ENCODE measurements at regions not wholly inside any gene's neighbourhood (a gene's known extent, or its start where the extent isn't known, plus 50 kb on each side); places are given as distances from the start of the nearest gene placed in this dataset.

GRCh38 chr6:119591235-119591634 lies 241.7 kb upstream of the MAN1A1 start:
- Mint-ChIP-seq H3K4me1 (peaks cover 13% of the 10 kb centered on the region), H3K27ac (no peak overlapping the region), H3K36me3 (ENCODE audit: low read depth) (no peaks in the 10 kb centered on the region), H3K27me3 (ENCODE audit: insufficient read depth, low read depth, poor library complexity) (peaks cover 4% of the 10 kb centered on the region), H3K9me3 (0 out of 3 replicates have a peak, but pooled peaks cover 3% of the 10 kb centered on the region), H3K4me3 (no peak overlapping the region)
- peaks cover 4% of the 10 kb centered on the region; the same call in 1 of the 2 replicates for H3K4me1 ChIP-seq (ENCODE audit: insufficient read depth)
- TF ChIP-seq NANOG (IDR thresholded peaks at IDR 0.05; ENCODE audit: borderline replicate concordance) (no peak), ZNF331 (CRISPR knock-in tag; IDR thresholded peaks at IDR 0.05; ENCODE audit: low read depth) (no peak)
- TF ChIP-seq, protein P1, sequence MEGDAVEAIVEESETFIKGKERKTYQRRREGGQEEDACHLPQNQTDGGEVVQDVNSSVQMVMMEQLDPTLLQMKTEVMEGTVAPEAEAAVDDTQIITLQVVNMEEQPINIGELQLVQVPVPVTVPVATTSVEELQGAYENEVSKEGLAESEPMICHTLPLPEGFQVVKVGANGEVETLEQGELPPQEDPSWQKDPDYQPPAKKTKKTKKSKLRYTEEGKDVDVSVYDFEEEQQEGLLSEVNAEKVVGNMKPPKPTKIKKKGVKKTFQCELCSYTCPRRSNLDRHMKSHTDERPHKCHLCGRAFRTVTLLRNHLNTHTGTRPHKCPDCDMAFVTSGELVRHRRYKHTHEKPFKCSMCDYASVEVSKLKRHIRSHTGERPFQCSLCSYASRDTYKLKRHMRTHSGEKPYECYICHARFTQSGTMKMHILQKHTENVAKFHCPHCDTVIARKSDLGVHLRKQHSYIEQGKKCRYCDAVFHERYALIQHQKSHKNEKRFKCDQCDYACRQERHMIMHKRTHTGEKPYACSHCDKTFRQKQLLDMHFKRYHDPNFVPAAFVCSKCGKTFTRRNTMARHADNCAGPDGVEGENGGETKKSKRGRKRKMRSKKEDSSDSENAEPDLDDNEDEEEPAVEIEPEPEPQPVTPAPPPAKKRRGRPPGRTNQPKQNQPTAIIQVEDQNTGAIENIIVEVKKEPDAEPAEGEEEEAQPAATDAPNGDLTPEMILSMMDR (conservative IDR thresholded peaks at IDR 0.05; ENCODE audit: low read depth in 2 of 2): no peak
- TF ChIP-seq, protein P2, sequence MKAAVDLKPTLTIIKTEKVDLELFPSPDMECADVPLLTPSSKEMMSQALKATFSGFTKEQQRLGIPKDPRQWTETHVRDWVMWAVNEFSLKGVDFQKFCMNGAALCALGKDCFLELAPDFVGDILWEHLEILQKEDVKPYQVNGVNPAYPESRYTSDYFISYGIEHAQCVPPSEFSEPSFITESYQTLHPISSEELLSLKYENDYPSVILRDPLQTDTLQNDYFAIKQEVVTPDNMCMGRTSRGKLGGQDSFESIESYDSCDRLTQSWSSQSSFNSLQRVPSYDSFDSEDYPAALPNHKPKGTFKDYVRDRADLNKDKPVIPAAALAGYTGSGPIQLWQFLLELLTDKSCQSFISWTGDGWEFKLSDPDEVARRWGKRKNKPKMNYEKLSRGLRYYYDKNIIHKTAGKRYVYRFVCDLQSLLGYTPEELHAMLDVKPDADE (IDR thresholded peaks at IDR 0.05): no peak
- ATAC-seq: no peak
- no peaks in the 10 kb centered on the region for H3F3A ChIP-seq (replicated peaks; ENCODE audit: low read depth)
- H3K4me3 ChIP-seq: no peak overlapping the region
- H3K79me2 ChIP-seq (replicated peaks; ENCODE audit: insufficient read depth): no peaks in the 10 kb centered on the region
- no peaks in the 10 kb centered on the region for H4K20me1 ChIP-seq (replicated peaks; ENCODE audit: insufficient read depth)
- no peak overlapping the region for H2AFZ ChIP-seq
- H3K4me2 ChIP-seq: no peak overlapping the region
- no peak for DNase-seq (ENCODE audit: low spot score)
- H3K27me3 ChIP-seq (ENCODE audit: insufficient read depth): no peaks in the 10 kb centered on the region
- no peak overlapping the region for H3K27ac ChIP-seq (ENCODE audit: low read depth)
- no peaks in the 10 kb centered on the region for H3K36me3 ChIP-seq (ENCODE audit: insufficient read depth)
- H3K9me2 ChIP-seq (ENCODE audit: insufficient read depth): no peaks in the 10 kb centered on the region

GRCh38 chr6:119590066-119590465 lies 240.5 kb upstream of the MAN1A1 start:
- H3K4me2 ChIP-seq: no peak overlapping the region
- H3K27ac ChIP-seq (ENCODE audit: low read depth): no peak overlapping the region
- ATAC-seq: no peak
- no peaks in the 10 kb centered on the region for H3K36me3 ChIP-seq (ENCODE audit: insufficient read depth)
- Mint-ChIP-seq H3K4me1 (peaks cover 13% of the 10 kb centered on the region), H3K27me3 (ENCODE audit: insufficient read depth, low read depth, poor library complexity) (peaks cover 4% of the 10 kb centered on the region), H3K36me3 (ENCODE audit: low read depth) (no peaks in the 10 kb centered on the region), H3K27ac (no peak overlapping the region), H3K4me3 (no peak overlapping the region), H3K9me3 (no peaks in the 10 kb centered on the region)
- no peaks in the 10 kb centered on the region for H3K79me2 ChIP-seq (replicated peaks; ENCODE audit: insufficient read depth)
- no peaks in the 10 kb centered on the region for H3K9me2 ChIP-seq (ENCODE audit: insufficient read depth)
- peak overlapping the region; percentile 53; the same call in 1 of the 2 replicates for H2AFZ ChIP-seq
- no peak for DNase-seq (ENCODE audit: low spot score)
- no peak overlapping the region for H3K4me3 ChIP-seq
- no peaks in the 10 kb centered on the region for H3K27me3 ChIP-seq (ENCODE audit: insufficient read depth)
- H4K20me1 ChIP-seq (replicated peaks; ENCODE audit: insufficient read depth): no peaks in the 10 kb centered on the region
- peaks cover 4% of the 10 kb centered on the region; the same call in 1 of the 2 replicates for H3K4me1 ChIP-seq (ENCODE audit: insufficient read depth)
- H3F3A ChIP-seq (replicated peaks; ENCODE audit: low read depth): no peaks in the 10 kb centered on the region
- TF ChIP-seq, protein P1 (conservative IDR thresholded peaks at IDR 0.05; ENCODE audit: low read depth in 2 of 2): no peak
- TF ChIP-seq CREB1 (CRISPR knock-in tag; IDR thresholded peaks at IDR 0.05; ENCODE audit: low read depth) (no peak), ZNF114 (CRISPR knock-in tag; IDR thresholded peaks at IDR 0.05) (no peak), EZH2 (IDR thresholded peaks at IDR 0.05; ENCODE audit: low read depth, unreplicated experiment) (no peak), NANOG (IDR thresholded peaks at IDR 0.05; ENCODE audit: borderline replicate concordance) (no peak), EZH2phosphoT487 (IDR thresholded peaks at IDR 0.05; ENCODE audit: unreplicated experiment) (no peak), POLR2AphosphoS5 (IDR thresholded peaks at IDR 0.05; ENCODE audit: low read depth) (no peak), JUNB (IDR thresholded peaks at IDR 0.05; ENCODE audit: unreplicated experiment) (no peak), STAT1 (IDR thresholded peaks at IDR 0.05; ENCODE audit: unreplicated experiment) (no peak), ZNF331 (CRISPR knock-in tag; IDR thresholded peaks at IDR 0.05; ENCODE audit: low read depth) (no peak)
- TF ChIP-seq, protein P3, sequence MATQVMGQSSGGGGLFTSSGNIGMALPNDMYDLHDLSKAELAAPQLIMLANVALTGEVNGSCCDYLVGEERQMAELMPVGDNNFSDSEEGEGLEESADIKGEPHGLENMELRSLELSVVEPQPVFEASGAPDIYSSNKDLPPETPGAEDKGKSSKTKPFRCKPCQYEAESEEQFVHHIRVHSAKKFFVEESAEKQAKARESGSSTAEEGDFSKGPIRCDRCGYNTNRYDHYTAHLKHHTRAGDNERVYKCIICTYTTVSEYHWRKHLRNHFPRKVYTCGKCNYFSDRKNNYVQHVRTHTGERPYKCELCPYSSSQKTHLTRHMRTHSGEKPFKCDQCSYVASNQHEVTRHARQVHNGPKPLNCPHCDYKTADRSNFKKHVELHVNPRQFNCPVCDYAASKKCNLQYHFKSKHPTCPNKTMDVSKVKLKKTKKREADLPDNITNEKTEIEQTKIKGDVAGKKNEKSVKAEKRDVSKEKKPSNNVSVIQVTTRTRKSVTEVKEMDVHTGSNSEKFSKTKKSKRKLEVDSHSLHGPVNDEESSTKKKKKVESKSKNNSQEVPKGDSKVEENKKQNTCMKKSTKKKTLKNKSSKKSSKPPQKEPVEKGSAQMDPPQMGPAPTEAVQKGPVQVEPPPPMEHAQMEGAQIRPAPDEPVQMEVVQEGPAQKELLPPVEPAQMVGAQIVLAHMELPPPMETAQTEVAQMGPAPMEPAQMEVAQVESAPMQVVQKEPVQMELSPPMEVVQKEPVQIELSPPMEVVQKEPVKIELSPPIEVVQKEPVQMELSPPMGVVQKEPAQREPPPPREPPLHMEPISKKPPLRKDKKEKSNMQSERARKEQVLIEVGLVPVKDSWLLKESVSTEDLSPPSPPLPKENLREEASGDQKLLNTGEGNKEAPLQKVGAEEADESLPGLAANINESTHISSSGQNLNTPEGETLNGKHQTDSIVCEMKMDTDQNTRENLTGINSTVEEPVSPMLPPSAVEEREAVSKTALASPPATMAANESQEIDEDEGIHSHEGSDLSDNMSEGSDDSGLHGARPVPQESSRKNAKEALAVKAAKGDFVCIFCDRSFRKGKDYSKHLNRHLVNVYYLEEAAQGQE (IDR thresholded peaks at IDR 0.05; ENCODE audit: unreplicated experiment): no peak
